Neural cell (in vitro differentiated cells): ENCODE measurements at regions not wholly inside any gene's neighbourhood (a gene's known extent, or its start where the extent isn't known, plus 50 kb on each side); places are given as distances from the start of the nearest gene placed in this dataset.

ENCODE experiments used
- CTCF ChIP-seq: fragments of 450-650 bp; IDR thresholded peaks from 2 replicates; pipeline ENCODE4 v1.5.1; 2014; ENCODE audit warnings: antibody characterized with exemption, mild to moderate bottlenecking, moderate library complexity; ENCODE audit not compliant: poor library complexity, severe bottlenecking
- EZH2 ChIP-seq: fragments of 200-600, 300-800 bp; shearing (Covaris generic), sonication (generic); IDR thresholded peaks from 2 replicates; pipeline ENCODE4 v1.6.1; 2014; ENCODE audit warnings: antibody characterized with exemption, low read length, borderline replicate concordance, mild to moderate bottlenecking; ENCODE audit not compliant: insufficient read depth, poor library complexity, severe bottlenecking
- REST ChIP-seq: IDR thresholded peaks from 2 replicates; pipeline ENCODE4 v1.6.1; 2012; ENCODE audit warnings: borderline replicate concordance

GRCh38 chr22:48700566-48701295 is 1126.9 kb downstream of the BRD1 start:
- no peak for TF ChIP-seq CTCF
- TF ChIP-seq REST: no peak
- no peak for TF ChIP-seq EZH2
